Trophoblast cell (in vitro differentiated cells and primary cell): ENCODE measurements at regions not wholly inside any gene's neighbourhood (a gene's known extent, or its start where the extent isn't known, plus 50 kb on each side); places are given as distances from the start of the nearest gene placed in this dataset.

Source experiments
- DNase-seq, 2 donors: peaks; one replicate each; pipeline ENCODE4 v3.0.0-alpha.2; 2016
- H2AFZ ChIP-seq: 2 replicates; pipeline ENCODE4 v1.6.1; 2013; ENCODE audit warnings: low read length, moderate library complexity, mild to moderate bottlenecking; ENCODE audit not compliant: insufficient read depth, poor library complexity
- H2AK5ac ChIP-seq: 2 replicates; pipeline ENCODE4 v1.6.1; 2013; ENCODE audit warnings: mild to moderate bottlenecking, low read length
- H2BK120ac ChIP-seq: 2 replicates; pipeline ENCODE4 v1.6.1; 2013; ENCODE audit warnings: low read length, mild to moderate bottlenecking, moderate library complexity; ENCODE audit not compliant: insufficient read depth, poor library complexity
- H2BK12ac ChIP-seq: 2 replicates; pipeline ENCODE4 v1.6.1; 2013; ENCODE audit warnings: mild to moderate bottlenecking, low read length, moderate library complexity
- H2BK5ac ChIP-seq: 2 replicates; pipeline ENCODE4 v1.6.1; 2013; ENCODE audit warnings: low read length, low read depth, moderate library complexity, mild to moderate bottlenecking; ENCODE audit not compliant: poor library complexity
- H3K14ac ChIP-seq: 2 replicates; pipeline ENCODE4 v1.6.1; 2013; ENCODE audit warnings: mild to moderate bottlenecking, low read length
- H3K18ac ChIP-seq: 2 replicates; pipeline ENCODE4 v1.6.1; 2013; ENCODE audit warnings: mild to moderate bottlenecking, low read length
- H3K23ac ChIP-seq: 2 replicates; pipeline ENCODE4 v1.6.1; 2013; ENCODE audit warnings: low read length
- H3K27ac ChIP-seq: 2 replicates; pipeline ENCODE4 v1.5.1; 2013; ENCODE audit warnings: low read depth, mild to moderate bottlenecking, inconsistent platforms, low read length, moderate library complexity
- H3K27me3 ChIP-seq: 2 replicates; pipeline ENCODE4 v1.6.1; 2013; ENCODE audit warnings: inconsistent platforms, mild to moderate bottlenecking, low read length, moderate library complexity; ENCODE audit not compliant: insufficient read depth
- H3K36me3 ChIP-seq, 2 experiments: 1 replicate in 1 of 2; 2 replicates in 1 of 2; pipeline ENCODE4 v1.6.1; 2013; ENCODE audit warnings: low read length in 2 of 2, mild to moderate bottlenecking in 2 of 2, moderate library complexity in 1 of 2; ENCODE audit not compliant: insufficient read depth in 2 of 2, control insufficient read depth in 1 of 2
- H3K4ac ChIP-seq: 2 replicates; pipeline ENCODE4 v1.6.1; 2013; ENCODE audit warnings: low read depth, mild to moderate bottlenecking, low read length, moderate library complexity
- H3K4me1 ChIP-seq, 2 experiments: 1 replicate in 1 of 2; 2 replicates in 1 of 2; pipeline ENCODE4 v1.6.1; 2013; ENCODE audit warnings: low read length in 2 of 2, mild to moderate bottlenecking in 2 of 2, moderate library complexity in 1 of 2; ENCODE audit not compliant: insufficient read depth in 2 of 2, control insufficient read depth in 1 of 2
- H3K4me2 ChIP-seq: 2 replicates; pipeline ENCODE4 v1.6.1; 2013; ENCODE audit warnings: inconsistent platforms, mild to moderate bottlenecking, low read length, moderate library complexity
- H3K4me3 ChIP-seq: 2 replicates; pipeline ENCODE4 v1.5.1; 2013; ENCODE audit warnings: mild to moderate bottlenecking, low read depth, low read length, inconsistent platforms
- H3K79me1 ChIP-seq: one replicate; pipeline ENCODE4 v1.6.1; 2013; ENCODE audit warnings: low read length
- H3K79me2 ChIP-seq: 2 replicates; pipeline ENCODE4 v1.6.1; 2013; ENCODE audit warnings: low read length, mild to moderate bottlenecking; ENCODE audit not compliant: control insufficient read depth, insufficient read depth, poor library complexity
- H3K9ac ChIP-seq: 2 replicates; pipeline ENCODE4 v1.6.1; 2013; ENCODE audit warnings: mild to moderate bottlenecking, low read length
- H3K9me3 ChIP-seq: 2 replicates; pipeline ENCODE4 v1.6.1; 2013; ENCODE audit warnings: low read depth, mild to moderate bottlenecking, control low read depth, inconsistent platforms, low read length; ENCODE audit not compliant: insufficient read depth
- H4K12ac ChIP-seq: 2 replicates; pipeline ENCODE4 v1.6.1; 2013; ENCODE audit warnings: low read depth, mild to moderate bottlenecking, low read length, moderate library complexity
- H4K8ac ChIP-seq: 2 replicates; pipeline ENCODE4 v1.6.1; 2013; ENCODE audit warnings: low read depth, mild to moderate bottlenecking, low read length, moderate library complexity
- H4K91ac ChIP-seq: one replicate; pipeline ENCODE4 v1.6.1; 2013; ENCODE audit warnings: low read depth, mild to moderate bottlenecking, low read length, moderate library complexity
- WGBS: extraction: QIAGEN DNeasy Blood & Tissue Kit; methylation state at CpG from one replicate; pipeline ENCODE4 v1.1.7; 2013; ENCODE audit warnings: missing lambda C conversion rate; ENCODE audit not compliant: insufficient read length, insufficient coverage; ENCODE audit errors: extremely low coverage; 5-methylcytosine and 5-hydroxymethylcytosine counted together

DNA sequence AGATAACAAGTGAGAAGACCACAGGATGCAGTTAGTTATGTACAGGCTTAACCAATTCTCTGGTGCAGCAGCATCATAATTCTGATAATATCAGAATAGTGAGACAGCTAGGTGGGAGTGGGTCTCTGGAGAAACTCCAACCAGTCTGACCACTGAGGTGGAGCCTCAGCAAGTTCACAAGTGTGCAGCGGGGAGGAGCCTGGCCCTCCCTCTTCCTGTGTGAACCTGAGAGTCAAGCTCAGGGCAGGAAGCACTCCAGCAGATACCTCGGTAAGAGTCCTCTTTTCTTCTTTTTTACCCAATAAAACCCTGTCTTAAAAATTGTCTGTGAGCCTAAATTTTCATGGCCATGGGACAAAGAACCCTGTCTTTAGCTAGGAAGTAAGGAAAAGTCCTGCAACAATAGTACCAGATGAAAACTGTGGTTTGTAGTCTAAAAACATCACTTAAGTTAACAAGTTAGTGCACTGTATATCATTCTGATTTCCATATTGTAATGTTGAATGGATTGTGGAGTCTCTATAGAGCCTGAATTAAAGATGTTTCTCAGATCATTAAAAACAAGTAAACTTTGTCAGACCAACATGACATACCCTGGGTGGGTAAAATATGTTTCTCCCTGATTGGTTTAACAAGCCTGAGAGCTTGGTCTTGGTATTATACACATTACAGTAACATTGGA lies 370.8 kb downstream of the TMEM182 start:
- H4K91ac ChIP-seq = no peak overlapping the region
- H3K14ac ChIP-seq = no peak overlapping the region
- no CpG with 5 or more reads among the region's 2 CpGs for WGBS
- H3K4me1 ChIP-seq = no peaks in the 10 kb centered on the region
- no peak overlapping the region for H2BK5ac ChIP-seq
- no peak overlapping the region for H3K27ac ChIP-seq
- H3K9ac ChIP-seq = no peak overlapping the region
- H3K4ac ChIP-seq = no peak overlapping the region
- no peak overlapping the region for H2BK120ac ChIP-seq
- H3K4me2 ChIP-seq = no peak overlapping the region
- no peaks in the 10 kb centered on the region for H3K36me3 ChIP-seq
- H2BK12ac ChIP-seq = no peak overlapping the region
- H4K12ac ChIP-seq = no peak overlapping the region
- H3K79me2 ChIP-seq = no peaks in the 10 kb centered on the region
- no peak overlapping the region for H3K4me3 ChIP-seq
- H3K79me1 ChIP-seq = no peaks in the 10 kb centered on the region
- H3K9me3 ChIP-seq = peaks cover 2% of the 10 kb centered on the region
- DNase-seq = no peak
- no peaks in the 10 kb centered on the region for H3K27me3 ChIP-seq
- H3K18ac ChIP-seq = no peak overlapping the region
- no peak overlapping the region for H4K8ac ChIP-seq
- no peak overlapping the region for H2AFZ ChIP-seq
- no peak overlapping the region for H3K23ac ChIP-seq
- no peak overlapping the region for H2AK5ac ChIP-seq

- H3K36me3 ChIP-seq = no peaks in the 10 kb centered on the region
- no peaks in the 10 kb centered on the region for H3K79me1 ChIP-seq
- H4K91ac ChIP-seq = no peak overlapping the region
- no peak overlapping the region for H2BK5ac ChIP-seq
- H3K4ac ChIP-seq = no peak overlapping the region
- H3K27me3 ChIP-seq = no peaks in the 10 kb centered on the region
- no CpG with 5 or more reads among the region's 6 CpGs for WGBS
- no peak overlapping the region for H3K23ac ChIP-seq
- no peak overlapping the region for H3K4me2 ChIP-seq
- H4K12ac ChIP-seq = no peak overlapping the region
- H2BK12ac ChIP-seq = no peak overlapping the region
- no peak overlapping the region for H2BK120ac ChIP-seq
- no peak overlapping the region for H2AK5ac ChIP-seq
- H3K9ac ChIP-seq = no peak overlapping the region
- H3K27ac ChIP-seq = no peak overlapping the region
- H4K8ac ChIP-seq = no peak overlapping the region
- peaks cover 2% of the 10 kb centered on the region for H3K9me3 ChIP-seq
- H3K14ac ChIP-seq = no peak overlapping the region
- no peak overlapping the region for H3K18ac ChIP-seq
- no peak overlapping the region for H3K4me3 ChIP-seq
- no peaks in the 10 kb centered on the region for H3K4me1 ChIP-seq
- no peaks in the 10 kb centered on the region for H3K79me2 ChIP-seq
- no peak for DNase-seq
- no peak overlapping the region for H2AFZ ChIP-seq
Observed at GRCh38 chr2:103135679-103136078, 373.8 kb downstream of the TMEM182 start.

- Histone ChIP-seq H2BK12ac (no peak overlapping the region), H3K23ac (no peak overlapping the region), H2BK120ac (no peak overlapping the region), H2AFZ (no peak overlapping the region), H3K4me2 (no peak overlapping the region), H3K9me3 (no peaks in the 10 kb centered on the region), H3K27ac (no peak overlapping the region), H3K36me3 (no peaks in the 10 kb centered on the region), H3K79me2 (no peaks in the 10 kb centered on the region), H3K27me3 (no peaks in the 10 kb centered on the region), H3K14ac (no peak overlapping the region), H4K8ac (no peak overlapping the region), H3K79me1 (no peaks in the 10 kb centered on the region), H3K4me1 (no peaks in the 10 kb centered on the region), H3K18ac (no peak overlapping the region), H3K4ac (no peak overlapping the region), H2AK5ac (no peak overlapping the region), H3K9ac (no peak overlapping the region), H4K12ac (no peak overlapping the region), H4K91ac (no peak overlapping the region), H2BK5ac (no peak overlapping the region), H3K4me3 (no peak overlapping the region)
- whole genome bisulfite sequencing = no CpG with 5 or more reads among the region's 5 CpGs
- DNase-seq = no peak
Observed at GRCh38 chr2:103138123-103138901, 376.5 kb downstream of the TMEM182 start.

GRCh38 chr2:103139628-103140268 lies 377.9 kb downstream of the TMEM182 start:
- no peak overlapping the region for H4K12ac ChIP-seq
- H4K8ac ChIP-seq = no peak overlapping the region
- H3K79me2 ChIP-seq = no peaks in the 10 kb centered on the region
- no peaks in the 10 kb centered on the region for H3K27me3 ChIP-seq
- no peak overlapping the region for H2AK5ac ChIP-seq
- no peak overlapping the region for H4K91ac ChIP-seq
- H2BK120ac ChIP-seq = no peak overlapping the region
- no peak overlapping the region for H2AFZ ChIP-seq
- no peak overlapping the region for H3K23ac ChIP-seq
- no peak overlapping the region for H2BK5ac ChIP-seq
- H3K9ac ChIP-seq = no peak overlapping the region
- no peaks in the 10 kb centered on the region for H3K36me3 ChIP-seq
- no peak overlapping the region for H3K27ac ChIP-seq
- no peak overlapping the region for H3K4me2 ChIP-seq
- no peak for DNase-seq
- H2BK12ac ChIP-seq = no peak overlapping the region
- H3K4me1 ChIP-seq = no peaks in the 10 kb centered on the region
- no peak overlapping the region for H3K14ac ChIP-seq
- H3K4me3 ChIP-seq = no peak overlapping the region
- WGBS = no CpG with 5 or more reads among the region's 7 CpGs
- H3K4ac ChIP-seq = no peak overlapping the region
- no peaks in the 10 kb centered on the region for H3K79me1 ChIP-seq
- no peaks in the 10 kb centered on the region for H3K9me3 ChIP-seq
- no peak overlapping the region for H3K18ac ChIP-seq
